ENCODE measurements at regions not wholly inside any gene's neighbourhood (a gene's known extent, or its start where the extent isn't known, plus 50 kb on each side); places are given as distances from the start of the nearest gene placed in this dataset.

GRCh38 chr11:23539556-23539955 is 679.3 kb upstream of the CCDC179 start:
- H3K4me1 ChIP-seq: no peaks in the 10 kb centered on the region
- H3K9me3 ChIP-seq: no peaks in the 10 kb centered on the region
- no peak overlapping the region for H3K27ac ChIP-seq
- TF ChIP-seq CTCF (IDR thresholded peaks at IDR 0.05) (no peak), POLR2A (IDR thresholded peaks at IDR 0.05) (no peak)
- H3K27me3 ChIP-seq: no peaks in the 10 kb centered on the region
- WGBS, 2 donors: 72 to 75% methylated on average over 4 to 5 of the region's 5 CpGs
- no peak for DNase-seq
- no peak overlapping the region for H3K4me3 ChIP-seq
- no peaks in the 10 kb centered on the region for H3K36me3 ChIP-seq
- intact Hi-C loops (cut with DNase I): no loop called here

GRCh38 chr11:23540101-23540561 is 679.9 kb upstream of the CCDC179 start:
- Histone ChIP-seq H3K27me3 (no peaks in the 10 kb centered on the region), H3K27ac (no peak overlapping the region), H3K9me3 (no peaks in the 10 kb centered on the region), H3K36me3 (no peaks in the 10 kb centered on the region), H3K4me3 (no peak overlapping the region), H3K4me1 (no peaks in the 10 kb centered on the region)
- intact Hi-C loops (cut with DNase I): no loop called here
- 8 to 11% methylated on average over 4 to 6 of the region's 8 CpGs for WGBS, 2 donors
- peak in 4 of 6 experiments; percentile 31 to 51 (median 43) for TF ChIP-seq CTCF (IDR thresholded peaks at IDR 0.05)
- TF ChIP-seq POLR2A (IDR thresholded peaks at IDR 0.05): no peak
- no peak for DNase-seq

GRCh38 chr11:23542189-23542588 is 681.9 kb upstream of the CCDC179 start:
- H3K4me3 ChIP-seq: no peak overlapping the region
- intact Hi-C loops (cut with DNase I): no loop called here
- H3K27ac ChIP-seq: no peak overlapping the region
- TF ChIP-seq POLR2A (IDR thresholded peaks at IDR 0.05) (no peak), CTCF (IDR thresholded peaks at IDR 0.05) (no peak)
- no peaks in the 10 kb centered on the region for H3K36me3 ChIP-seq
- no peaks in the 10 kb centered on the region for H3K4me1 ChIP-seq
- 79 to 90% methylated on average over 1 of the region's 1 CpG for WGBS, 2 donors
- no peaks in the 10 kb centered on the region for H3K27me3 ChIP-seq
- no peaks in the 10 kb centered on the region for H3K9me3 ChIP-seq
- no peak for DNase-seq

DNA sequence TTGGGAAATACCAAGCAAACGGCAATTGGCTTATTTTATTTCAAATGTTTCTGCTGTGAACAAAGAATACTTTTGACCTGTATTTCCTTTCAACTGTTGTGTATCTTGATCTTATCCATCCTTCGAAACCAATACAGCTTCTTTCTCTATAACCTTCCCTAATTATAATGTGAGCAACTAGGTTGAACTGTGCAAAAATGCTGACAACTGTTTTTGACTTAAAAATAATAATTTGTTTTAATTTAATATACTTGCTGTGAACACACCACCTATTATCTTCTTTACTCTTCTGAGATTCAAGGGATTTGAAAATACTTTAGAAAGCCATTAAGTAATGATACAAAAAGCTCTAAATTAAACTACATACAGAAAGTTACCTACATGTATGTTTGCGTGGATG is 682.5 kb upstream of the CCDC179 start:
- WGBS, 2 donors: 76 to 80% methylated on average over 3 of the region's 3 CpGs
- Histone ChIP-seq H3K36me3 (no peaks in the 10 kb centered on the region), H3K27me3 (no peaks in the 10 kb centered on the region), H3K4me1 (no peaks in the 10 kb centered on the region), H3K27ac (no peak overlapping the region), H3K9me3 (no peaks in the 10 kb centered on the region), H3K4me3 (no peak overlapping the region)
- TF ChIP-seq CTCF (IDR thresholded peaks at IDR 0.05) (no peak), POLR2A (IDR thresholded peaks at IDR 0.05) (no peak)
- DNase-seq: no peak
- intact Hi-C loops (cut with DNase I): no loop called here

DNA sequence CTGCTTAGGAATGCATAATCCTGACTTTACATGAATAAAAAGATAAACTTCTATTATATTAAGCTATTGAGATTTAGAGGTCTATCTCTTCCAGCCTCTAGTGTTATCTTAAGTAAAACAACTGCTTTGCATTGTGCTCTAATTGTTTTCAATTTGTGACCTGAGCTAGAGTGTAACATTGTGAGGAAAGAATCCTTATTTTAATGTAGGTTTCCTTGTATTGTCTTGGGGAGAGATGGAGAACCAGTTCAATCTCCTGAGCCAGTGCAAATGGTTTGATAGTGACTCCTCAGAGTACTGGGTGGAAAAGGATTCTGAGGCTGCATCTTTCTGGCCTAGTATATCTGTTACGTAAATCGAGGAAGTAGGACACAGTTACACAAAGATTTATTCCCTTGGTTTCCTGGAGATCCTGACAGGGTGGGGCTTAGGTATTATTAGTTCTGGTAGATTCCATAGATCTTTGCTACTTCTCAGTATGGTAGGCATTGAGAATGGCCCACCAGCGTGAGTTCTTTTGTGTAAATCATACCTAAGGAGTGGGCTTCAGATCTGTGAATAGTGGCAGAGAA is 683.5 kb upstream of the CCDC179 start:
- intact Hi-C loops (cut with DNase I): no loop called here
- WGBS, 2 donors: 59 to 63% methylated on average over 3 of the region's 3 CpGs

More for the DNA sequence above, 683.5 kb upstream of the CCDC179 start:
- H3K36me3 ChIP-seq: no peaks in the 10 kb centered on the region
- H3K4me1 ChIP-seq: no peaks in the 10 kb centered on the region
- no peaks in the 10 kb centered on the region for H3K9me3 ChIP-seq
- no peak overlapping the region for H3K27ac ChIP-seq
- no peak for DNase-seq
- TF ChIP-seq CTCF (IDR thresholded peaks at IDR 0.05): no peak
- TF ChIP-seq POLR2A (IDR thresholded peaks at IDR 0.05): no peak
- H3K4me3 ChIP-seq: no peak overlapping the region
- no peaks in the 10 kb centered on the region for H3K27me3 ChIP-seq

Data from esophagus squamous epithelium (tissue), 5 donors.